ENCODE measurements at regions not wholly inside any gene's neighbourhood (a gene's known extent, or its start where the extent isn't known, plus 50 kb on each side); places are given as distances from the start of the nearest gene placed in this dataset.

DNA sequence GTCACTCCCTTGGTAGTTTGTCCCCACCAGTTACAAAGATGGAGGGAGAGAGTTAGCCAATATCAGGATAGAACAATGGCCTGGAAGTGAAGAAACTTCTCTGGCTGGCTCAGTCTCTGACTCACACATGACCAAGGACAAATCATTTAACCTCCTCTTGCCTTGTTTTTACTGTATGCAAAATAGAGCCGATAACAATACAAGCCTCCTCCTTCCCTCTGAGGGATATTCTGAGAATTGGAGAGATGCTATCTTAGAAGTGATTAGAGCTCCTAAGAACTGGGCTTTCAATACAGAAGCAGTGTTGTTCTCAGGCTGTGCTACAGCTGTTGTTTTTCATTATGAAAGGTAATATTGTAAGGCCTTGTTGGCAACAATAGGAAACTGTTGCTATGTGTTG is 87.7 kb upstream of the EGR2 start:
- Histone ChIP-seq H3K4me1 (ENCODE audit: control insufficient read depth, insufficient read depth, low read length) (peaks cover 12% of the 10 kb centered on the region), H3K27ac (ENCODE audit: control insufficient read depth, insufficient read depth) (no peak overlapping the region), H3K4me2 (ENCODE audit: control insufficient read depth, insufficient read depth) (no peak overlapping the region), H4K20me1 (ENCODE audit: control insufficient read depth, insufficient read depth) (no peaks in the 10 kb centered on the region), H3K9ac (ENCODE audit: control insufficient read depth, insufficient read depth, low read length) (no peak overlapping the region), H3K36me3 (ENCODE audit: control insufficient read depth in 2 of 2, insufficient read depth in 2 of 2, low read length in 1 of 2) (no peaks in the 10 kb centered on the region), H3K4me3 (no peak overlapping the region), H3K79me2 (ENCODE audit: control insufficient read depth, insufficient read depth, low read length) (no peaks in the 10 kb centered on the region), H3K9me3 (replicated peaks; ENCODE audit: control insufficient read depth, insufficient read depth, low read length) (no peaks in the 10 kb centered on the region; the same call in 2 of the 3 replicates), H3K27me3 (replicated peaks in 1 of 2; ENCODE audit: control insufficient read depth in 2 of 2, insufficient read depth in 2 of 2, low read length in 1 of 2) (no peaks in the 10 kb centered on the region), H2AFZ (ENCODE audit: control insufficient read depth, low read depth, low read length) (no peak overlapping the region)
- FAIRE-seq = no peak
- BruUV-seq (replicated peaks) = no TSS peak
- TF ChIP-seq, protein P1, sequence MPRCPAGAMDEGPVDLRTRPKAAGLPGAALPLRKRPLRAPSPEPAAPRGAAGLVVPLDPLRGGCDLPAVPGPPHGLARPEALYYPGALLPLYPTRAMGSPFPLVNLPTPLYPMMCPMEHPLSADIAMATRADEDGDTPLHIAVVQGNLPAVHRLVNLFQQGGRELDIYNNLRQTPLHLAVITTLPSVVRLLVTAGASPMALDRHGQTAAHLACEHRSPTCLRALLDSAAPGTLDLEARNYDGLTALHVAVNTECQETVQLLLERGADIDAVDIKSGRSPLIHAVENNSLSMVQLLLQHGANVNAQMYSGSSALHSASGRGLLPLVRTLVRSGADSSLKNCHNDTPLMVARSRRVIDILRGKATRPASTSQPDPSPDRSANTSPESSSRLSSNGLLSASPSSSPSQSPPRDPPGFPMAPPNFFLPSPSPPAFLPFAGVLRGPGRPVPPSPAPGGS (IDR thresholded peaks at IDR 0.05; ENCODE audit: borderline replicate concordance, insufficient read depth, low read depth, low read length, poor library complexity, severe bottlenecking) = no peak
- TF ChIP-seq BMI1 (IDR thresholded peaks at IDR 0.05; ENCODE audit: borderline replicate concordance) = no peak
- TF ChIP-seq CHD1 (IDR thresholded peaks at IDR 0.05; ENCODE audit: low read depth, low read length) = no peak
- TF ChIP-seq RCOR1 (conservative IDR thresholded peaks at IDR 0.05; ENCODE audit: low read depth, low read length) = no peak
- TF ChIP-seq ETV6 (conservative IDR thresholded peaks at IDR 0.05 in 1 of 2, IDR thresholded peaks at IDR 0.05 in 1 of 2; ENCODE audit: borderline replicate concordance in 1 of 2, low read depth in 1 of 2) = no peak
- TF ChIP-seq SMAD1 (IDR thresholded peaks at IDR 0.05; ENCODE audit: low read depth, partially characterized antibody) = no peak
- no peak for TF ChIP-seq NR2F1 (conservative IDR thresholded peaks at IDR 0.05)
- no peak for TF ChIP-seq CBX3 (IDR thresholded peaks at IDR 0.05; ENCODE audit: borderline replicate concordance, low read depth)
- TF ChIP-seq, protein P2, sequence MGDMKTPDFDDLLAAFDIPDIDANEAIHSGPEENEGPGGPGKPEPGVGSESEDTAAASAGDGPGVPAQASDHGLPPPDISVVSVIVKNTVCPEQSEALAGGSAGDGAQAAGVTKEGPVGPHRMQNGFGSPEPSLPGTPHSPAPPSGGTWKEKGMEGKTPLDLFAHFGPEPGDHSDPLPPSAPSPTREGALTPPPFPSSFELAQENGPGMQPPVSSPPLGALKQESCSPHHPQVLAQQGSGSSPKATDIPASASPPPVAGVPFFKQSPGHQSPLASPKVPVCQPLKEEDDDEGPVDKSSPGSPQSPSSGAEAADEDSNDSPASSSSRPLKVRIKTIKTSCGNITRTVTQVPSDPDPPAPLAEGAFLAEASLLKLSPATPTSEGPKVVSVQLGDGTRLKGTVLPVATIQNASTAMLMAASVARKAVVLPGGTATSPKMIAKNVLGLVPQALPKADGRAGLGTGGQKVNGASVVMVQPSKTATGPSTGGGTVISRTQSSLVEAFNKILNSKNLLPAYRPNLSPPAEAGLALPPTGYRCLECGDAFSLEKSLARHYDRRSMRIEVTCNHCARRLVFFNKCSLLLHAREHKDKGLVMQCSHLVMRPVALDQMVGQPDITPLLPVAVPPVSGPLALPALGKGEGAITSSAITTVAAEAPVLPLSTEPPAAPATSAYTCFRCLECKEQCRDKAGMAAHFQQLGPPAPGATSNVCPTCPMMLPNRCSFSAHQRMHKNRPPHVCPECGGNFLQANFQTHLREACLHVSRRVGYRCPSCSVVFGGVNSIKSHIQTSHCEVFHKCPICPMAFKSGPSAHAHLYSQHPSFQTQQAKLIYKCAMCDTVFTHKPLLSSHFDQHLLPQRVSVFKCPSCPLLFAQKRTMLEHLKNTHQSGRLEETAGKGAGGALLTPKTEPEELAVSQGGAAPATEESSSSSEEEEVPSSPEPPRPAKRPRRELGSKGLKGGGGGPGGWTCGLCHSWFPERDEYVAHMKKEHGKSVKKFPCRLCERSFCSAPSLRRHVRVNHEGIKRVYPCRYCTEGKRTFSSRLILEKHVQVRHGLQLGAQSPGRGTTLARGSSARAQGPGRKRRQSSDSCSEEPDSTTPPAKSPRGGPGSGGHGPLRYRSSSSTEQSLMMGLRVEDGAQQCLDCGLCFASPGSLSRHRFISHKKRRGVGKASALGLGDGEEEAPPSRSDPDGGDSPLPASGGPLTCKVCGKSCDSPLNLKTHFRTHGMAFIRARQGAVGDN (IDR thresholded peaks at IDR 0.05) = no peak
- TF ChIP-seq, protein P3, sequence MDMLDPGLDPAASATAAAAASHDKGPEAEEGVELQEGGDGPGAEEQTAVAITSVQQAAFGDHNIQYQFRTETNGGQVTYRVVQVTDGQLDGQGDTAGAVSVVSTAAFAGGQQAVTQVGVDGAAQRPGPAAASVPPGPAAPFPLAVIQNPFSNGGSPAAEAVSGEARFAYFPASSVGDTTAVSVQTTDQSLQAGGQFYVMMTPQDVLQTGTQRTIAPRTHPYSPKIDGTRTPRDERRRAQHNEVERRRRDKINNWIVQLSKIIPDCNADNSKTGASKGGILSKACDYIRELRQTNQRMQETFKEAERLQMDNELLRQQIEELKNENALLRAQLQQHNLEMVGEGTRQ (IDR thresholded peaks at IDR 0.05; ENCODE audit: borderline replicate concordance, low read depth, low read length) = no peak
- no peak for DNase-seq (ENCODE audit: low read depth, low spot score)
- intact Hi-C loops (cut with micrococcal nuclease; ENCODE audit: unreplicated experiment) (no loop called here), in situ Hi-C loops (cut with MboI) (no loop called here)
- CTCF ChIA-PET = interaction anchor here (1.4 kb wide), 1 partner anchor 293 kb away, joined by 4 read pairs; no protein-coding TSS in a partner anchor
- SMC1A ChIA-PET (ENCODE audit: uncharacterized antibody, unreplicated experiment) = no interaction called here
- WGBS (ENCODE audit: insufficient coverage, insufficient replicate concordance, low lambda C conversion rate, missing lambda C conversion rate) = 61% methylated on average over 1 of the region's 1 CpG
- POLR2A ChIA-PET = no interaction called here
- no peak for ATAC-seq
- RAD21 ChIA-PET (ENCODE audit: unreplicated experiment) = interaction anchor here (1.2 kb wide), 1 partner anchor 50 kb away, joined by 3 read pairs; no protein-coding TSS in a partner anchor
